ENCODE measurements at regions not wholly inside any gene's neighbourhood (a gene's known extent, or its start where the extent isn't known, plus 50 kb on each side); places are given as distances from the start of the nearest gene placed in this dataset.

GRCh38 chr3:177646749-177647148 lies 449.5 kb upstream of the TBL1XR1 start:
- TF ChIP-seq CTCF (conservative IDR thresholded peaks at IDR 0.05) (no peak), ZFX (IDR thresholded peaks at IDR 0.05) (no peak)

Measured in C4-2B (cell line).